Islet of Langerhans (tissue), 1 donor: ENCODE measurements at regions not wholly inside any gene's neighbourhood (a gene's known extent, or its start where the extent isn't known, plus 50 kb on each side); places are given as distances from the start of the nearest gene placed in this dataset.
A peak's percentile ranks its signal among the peaks of the same experiment; 100 is the strongest.

Experiments
- FAIRE-seq: peaks from one replicate; lab custom pipeline; 2011; peaks lifted over from hg19 to GRCh38; lab: Jason Lieb, UNC

DNA sequence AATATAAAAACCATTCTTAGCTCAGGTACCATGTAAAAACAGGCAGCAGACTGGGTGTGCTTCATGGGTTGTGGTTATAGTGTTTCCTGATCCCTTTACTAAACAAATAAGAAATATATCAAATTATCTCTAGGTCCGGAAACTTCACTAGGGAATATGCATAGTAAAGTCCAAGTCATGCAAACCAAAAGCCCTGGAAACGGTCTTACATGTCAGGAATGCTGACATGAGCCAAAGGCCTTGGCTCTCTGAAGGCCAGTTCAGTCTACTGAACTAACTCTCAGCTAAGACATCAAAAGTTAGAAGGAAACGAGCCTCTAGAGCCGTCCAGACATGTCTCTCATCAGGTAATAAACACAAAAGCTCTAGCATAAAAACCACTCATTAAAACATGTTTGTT is 778.9 kb upstream of the ZNF608 start:
- FAIRE-seq: no peak

DNA sequence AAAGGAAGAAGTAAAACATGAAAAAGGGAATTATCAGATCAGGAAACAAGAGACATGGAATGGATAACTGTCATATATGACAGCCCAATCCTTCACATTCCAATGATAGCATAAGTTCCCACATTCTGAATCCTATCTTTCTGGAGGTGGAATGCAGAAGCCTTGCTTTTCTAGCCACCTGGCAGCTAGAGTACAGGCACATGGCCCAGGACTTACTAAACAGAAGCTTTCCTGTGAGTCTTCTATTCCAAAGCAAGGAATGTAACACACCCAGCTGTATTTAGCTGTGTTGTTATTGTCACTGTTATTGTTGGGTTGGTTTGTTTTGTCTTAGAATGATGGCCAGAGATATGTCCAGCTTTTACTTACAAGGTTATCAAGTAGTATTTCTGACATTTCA is 780.5 kb upstream of the ZNF608 start:
- FAIRE-seq: no peak

DNA sequence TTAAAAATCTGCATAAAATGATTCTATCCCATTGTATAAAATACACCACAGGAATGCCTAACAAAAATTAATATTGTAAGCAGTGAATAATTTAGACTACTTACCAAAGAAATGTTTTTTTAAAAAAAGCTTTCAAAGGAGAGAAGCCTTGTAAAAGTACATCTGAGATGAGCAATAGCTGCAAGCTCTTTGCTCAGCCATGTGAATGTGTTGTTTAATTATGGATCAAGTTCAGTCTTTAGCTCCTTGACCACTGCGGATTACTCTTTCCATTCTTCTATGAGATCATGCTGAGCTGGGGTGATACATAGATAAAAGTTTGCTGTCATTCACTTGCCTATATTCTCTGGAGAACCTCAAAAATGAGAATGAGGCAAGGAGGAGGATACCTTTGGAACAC is 782.4 kb upstream of the ZNF608 start:
- FAIRE-seq: no peak

DNA sequence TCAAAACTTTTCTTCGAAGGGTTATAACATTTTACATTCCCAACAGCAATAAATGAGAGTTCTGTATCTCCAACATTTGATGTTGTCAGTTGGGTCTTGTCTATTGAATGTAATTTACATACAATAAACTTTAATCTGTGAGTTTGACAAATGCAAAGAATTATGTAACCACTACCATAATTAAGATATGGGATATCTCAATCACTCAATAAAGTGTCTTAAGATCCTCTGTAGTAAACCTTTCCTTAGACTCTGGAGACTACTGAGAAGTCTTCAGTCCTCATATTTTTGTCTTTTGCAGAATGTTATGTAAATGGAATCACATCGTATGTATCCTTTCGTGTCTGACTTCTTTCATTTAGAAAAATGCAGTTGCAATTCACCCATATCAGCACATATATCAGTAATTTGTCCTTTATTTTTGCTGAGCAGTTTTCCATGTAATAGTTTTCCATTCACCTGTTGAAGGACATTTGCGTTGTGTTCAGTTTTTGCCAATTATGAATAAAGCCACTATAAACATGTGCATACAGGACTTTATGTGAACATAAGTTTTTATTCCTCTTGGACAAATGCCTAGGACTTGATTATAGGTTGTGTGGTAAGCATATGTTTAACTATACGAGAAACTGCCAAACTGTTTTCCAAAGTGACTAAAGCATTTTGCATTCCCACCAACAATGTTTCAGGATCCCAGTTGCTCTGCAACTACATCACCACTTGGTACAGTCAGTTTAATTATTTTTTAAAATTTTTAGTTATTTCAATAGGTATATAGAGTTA is 784.6 kb upstream of the ZNF608 start:
- no peak for FAIRE-seq

DNA sequence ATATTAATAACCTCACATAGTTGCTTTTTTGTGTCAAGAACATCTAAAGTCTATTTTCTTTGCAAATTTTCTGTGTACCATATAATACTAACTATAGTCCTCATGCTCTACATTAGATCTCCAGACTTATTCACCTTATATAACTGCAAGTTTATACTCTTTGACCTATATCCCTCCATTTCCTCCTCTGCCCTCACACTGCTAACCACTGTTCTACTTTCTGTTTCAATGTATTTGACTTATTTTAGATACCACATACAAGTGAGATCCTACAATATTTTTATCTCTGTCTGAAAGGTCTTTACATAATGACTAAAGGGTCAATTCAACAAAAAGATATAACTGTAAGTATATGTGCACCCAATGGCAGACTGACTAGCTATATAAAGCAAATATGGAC is 789.7 kb upstream of the ZNF608 start:
- no peak for FAIRE-seq

DNA sequence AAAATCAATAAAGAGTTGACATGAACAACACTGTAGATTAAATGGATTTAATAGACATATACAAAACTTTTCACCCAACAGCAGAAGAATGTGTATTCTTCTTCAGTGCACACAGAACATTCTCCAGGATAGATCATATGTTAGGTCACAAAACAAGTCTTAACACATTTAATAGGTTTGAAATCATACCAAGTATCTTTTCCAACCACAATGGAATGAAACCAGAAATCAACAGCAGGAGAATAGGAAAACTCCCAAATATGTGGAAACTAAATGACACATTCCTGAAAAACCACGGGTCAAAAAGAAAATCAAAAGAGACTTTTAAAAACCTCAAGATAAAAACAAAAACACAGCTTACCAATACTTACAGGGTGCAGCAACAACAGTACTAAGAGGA is 790.1 kb upstream of the ZNF608 start:
- no peak for FAIRE-seq

DNA sequence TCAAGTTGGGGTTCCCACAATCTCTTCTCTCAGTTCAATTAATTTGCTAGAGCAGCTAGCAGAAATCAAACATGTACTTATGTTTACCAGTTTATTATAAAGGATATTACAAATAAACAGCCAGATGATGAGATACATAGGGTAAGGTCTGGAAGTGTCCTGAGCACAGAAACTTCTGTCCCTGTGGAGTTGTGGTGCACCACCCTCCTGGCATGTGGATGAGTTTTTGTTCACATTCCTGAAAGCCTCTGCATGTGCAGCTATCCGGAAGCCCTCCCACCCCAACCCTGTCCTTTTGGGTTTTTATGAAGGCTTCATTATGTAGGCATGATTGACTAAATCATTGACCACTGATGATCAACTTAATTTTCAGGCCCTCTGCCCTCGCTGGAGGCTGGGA is 791.2 kb upstream of the ZNF608 start:
- no peak for FAIRE-seq

DNA sequence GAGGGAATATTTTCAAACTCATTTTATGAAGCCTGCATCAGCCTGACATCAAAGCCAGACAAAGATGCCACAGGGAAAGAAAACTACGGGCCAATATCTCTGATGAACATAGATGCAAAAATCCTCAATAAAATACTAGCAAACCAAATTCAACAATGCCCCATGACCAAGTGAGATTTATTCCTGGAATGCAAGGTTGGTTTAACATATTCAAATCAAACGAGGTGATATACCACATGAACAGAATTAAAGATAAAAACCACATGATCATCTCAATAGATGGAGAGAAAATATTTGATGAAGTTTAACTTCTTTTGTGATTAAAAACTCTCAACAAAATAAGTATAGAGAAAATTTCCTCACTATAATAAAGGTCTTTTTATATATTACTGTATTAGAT is 792.0 kb upstream of the ZNF608 start:
- no peak for FAIRE-seq

DNA sequence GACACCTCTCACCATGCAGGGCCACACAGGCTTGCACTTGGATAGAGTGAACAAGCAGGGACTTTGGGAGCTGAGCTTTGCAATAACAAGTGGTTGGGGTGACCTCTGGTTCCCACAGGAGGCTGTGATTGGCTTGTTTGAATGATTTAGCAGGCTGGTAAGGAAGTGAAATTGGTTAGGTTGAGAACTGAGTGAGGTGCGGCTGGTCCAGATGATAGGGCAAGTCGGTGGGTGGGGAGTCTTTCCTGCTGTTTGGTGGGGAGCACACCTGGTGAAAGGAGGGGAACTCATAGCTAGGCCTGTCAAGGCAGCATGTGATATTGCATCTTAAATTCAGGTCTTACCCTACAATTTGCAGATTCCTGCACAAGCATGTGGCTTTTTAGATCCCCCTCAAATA is 794.6 kb upstream of the ZNF608 start:
- no peak for FAIRE-seq

DNA sequence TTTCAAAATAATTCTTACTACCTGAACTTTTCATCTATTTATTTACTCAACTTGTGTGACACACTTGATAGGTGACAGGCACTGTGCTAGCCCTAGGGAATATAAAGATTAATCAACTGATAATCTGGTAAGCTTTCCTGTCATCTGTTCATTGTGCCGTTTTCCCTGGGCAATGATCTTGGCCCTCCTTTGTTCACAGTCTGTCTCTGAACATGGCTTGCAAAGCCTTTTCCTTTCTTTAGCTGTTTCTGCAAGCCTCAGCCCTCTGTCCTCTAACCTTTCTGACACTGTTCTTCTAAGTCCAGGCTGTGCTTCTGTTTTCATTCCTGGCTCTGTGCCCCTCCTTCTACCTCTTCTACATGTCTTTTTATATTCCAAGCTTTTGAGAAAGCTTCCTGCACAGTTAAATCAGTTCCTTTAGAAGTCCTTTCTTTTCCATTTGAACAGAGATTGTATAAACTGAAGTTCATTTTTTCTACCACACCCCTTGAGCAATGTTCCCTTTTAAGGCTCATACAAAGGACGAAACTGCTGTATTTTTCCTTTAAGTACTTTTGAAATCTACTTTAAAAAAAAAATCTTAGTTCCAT is 803.0 kb upstream of the ZNF608 start:
- no peak for FAIRE-seq

DNA sequence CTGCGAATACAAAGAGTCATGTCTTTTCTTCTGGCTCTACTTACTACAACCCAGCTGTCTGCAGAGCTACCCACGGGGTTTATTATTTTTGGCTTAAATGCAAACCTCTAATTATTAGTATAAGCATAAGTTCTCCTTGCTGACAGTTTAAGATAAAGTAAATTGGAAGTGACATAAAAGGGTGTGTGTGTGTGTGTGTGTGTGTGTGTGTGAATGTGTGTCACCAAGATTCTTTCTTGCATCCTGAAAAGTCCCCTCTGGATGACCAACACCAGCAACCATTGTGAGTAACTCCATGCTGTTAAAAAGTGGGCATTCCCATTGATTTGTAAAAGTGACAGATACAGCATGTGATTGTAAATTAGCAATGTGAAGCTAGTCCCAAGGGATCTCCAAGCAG is 803.8 kb upstream of the ZNF608 start:
- FAIRE-seq: no peak

DNA sequence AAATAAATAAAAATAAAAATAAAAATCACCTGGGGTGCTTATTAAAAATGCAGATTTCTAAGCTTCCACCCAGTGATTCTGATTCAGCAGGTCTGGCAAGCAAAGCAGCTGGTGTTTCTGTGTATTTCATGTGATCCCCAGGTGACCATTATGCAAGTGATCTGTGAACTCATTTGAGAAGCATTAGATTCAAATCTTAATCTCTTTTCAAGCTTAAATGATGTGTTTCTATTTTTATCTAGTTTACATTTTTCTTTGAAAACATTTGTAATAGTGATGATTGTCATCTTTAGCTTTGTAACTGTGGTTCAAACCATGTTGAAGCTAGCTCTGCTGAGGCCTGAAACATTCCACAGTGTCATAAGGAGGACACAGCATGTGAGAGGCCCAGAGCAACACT is 804.8 kb upstream of the ZNF608 start:
- peak; percentile 87 for FAIRE-seq

DNA sequence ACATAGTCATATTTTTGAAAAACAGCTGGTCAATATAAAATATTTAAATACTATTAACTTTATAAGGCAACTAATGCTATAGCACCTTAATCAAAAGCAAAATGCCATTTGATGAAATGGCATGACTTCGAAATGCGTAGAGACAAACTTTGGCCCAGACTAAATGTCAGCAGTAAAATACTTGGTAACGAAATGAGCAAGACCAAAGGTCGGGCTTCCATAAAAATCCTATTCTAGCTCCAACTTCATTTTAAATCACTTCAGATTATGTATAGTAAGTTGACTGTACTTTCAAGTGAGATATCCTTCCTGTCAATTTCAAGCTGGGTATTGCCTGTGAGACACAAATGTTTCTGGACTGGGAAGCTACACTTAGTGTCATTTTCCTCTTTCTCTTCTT is 805.4 kb upstream of the ZNF608 start:
- no peak for FAIRE-seq

DNA sequence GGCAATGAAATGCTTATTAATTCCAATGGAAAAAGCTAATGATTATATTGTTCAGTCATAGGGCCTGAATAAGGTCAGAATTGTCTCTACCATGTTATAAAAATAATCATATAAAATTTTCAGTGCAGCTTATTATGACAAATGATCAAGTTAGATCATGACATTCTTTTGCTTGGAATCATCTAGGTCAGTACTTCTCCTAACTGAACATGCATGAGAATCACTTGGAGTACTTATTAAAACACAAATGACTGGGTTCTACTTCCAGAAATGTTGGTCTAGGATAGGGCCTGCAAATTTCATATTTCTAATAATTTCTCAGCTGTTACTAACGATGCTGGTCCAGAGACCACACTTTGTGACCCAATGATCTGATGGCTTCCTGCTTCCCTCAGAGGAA is 806.0 kb upstream of the ZNF608 start:
- FAIRE-seq: no peak

DNA sequence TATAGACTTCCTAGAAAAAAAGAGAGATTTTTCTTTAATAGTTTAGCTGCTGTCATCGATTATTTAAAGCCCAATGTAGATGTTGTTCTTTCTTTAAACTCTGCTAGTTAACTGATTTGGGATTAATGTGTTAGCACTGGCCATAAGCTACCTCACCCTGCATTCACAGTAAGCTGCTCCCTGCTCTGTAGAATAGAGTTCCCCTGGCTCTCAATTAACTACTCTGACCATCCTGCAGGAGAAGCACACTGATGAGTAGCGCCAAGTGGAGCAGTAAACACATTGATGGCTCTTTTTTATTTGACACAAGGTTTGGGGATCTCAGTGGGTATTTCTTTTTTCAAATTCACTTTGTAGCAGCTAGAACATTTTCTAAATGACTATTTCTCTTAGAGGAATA is 807.9 kb upstream of the ZNF608 start:
- FAIRE-seq: no peak

DNA sequence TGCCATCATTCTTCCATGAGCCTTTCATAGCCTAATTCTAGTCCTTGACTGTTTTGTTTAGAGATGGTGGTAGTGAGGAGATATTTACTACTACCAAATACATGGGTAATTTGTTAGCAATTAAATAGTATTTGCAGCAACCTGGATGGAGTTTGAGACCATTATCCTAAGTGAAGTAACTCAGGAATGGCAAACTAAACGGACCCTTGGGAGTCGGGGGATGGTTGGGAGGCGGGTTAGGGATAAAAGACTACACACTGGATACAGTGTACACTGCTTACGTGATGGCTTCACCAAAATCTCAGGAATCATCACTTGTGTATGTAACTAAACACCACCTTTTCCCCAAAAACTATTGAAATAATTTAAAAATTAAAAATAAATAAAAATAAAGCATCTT is 809.2 kb upstream of the ZNF608 start:
- no peak for FAIRE-seq

DNA sequence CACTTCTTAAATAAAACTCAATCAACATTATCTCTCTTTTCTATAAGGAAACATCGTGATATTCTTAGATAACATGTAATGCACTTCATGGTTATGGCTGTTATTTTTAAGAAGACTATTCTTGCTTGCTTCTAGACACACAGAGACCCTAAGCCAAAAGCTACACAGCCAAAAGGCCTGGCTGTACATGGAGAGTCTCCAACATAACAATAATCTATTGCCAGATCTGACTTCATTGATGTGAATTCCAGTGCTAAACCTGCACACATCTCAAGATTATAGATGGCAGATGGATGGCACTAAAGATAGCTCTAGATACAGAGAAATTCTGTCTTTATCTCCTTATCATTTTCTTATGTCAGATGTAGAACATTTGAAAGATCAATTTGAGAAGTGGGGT is 811.6 kb upstream of the ZNF608 start:
- FAIRE-seq: no peak

DNA sequence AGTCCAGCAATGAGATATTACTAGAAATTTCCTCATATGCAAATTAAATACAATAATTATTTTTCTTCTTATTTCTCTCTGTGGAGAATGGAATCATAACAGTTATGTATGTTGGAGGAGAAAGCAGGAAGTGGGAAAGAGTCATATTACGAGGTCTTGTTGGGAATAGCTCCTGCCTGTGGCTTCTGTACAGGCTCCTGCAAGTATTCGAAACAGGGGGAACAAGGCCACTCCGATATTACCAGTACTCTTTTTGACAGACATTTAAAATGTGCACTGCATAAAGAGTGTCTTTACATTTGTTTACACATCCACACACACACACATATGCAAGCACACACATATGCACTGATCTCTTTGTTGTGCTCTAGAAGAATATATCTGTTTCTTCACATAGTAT is 812.0 kb upstream of the ZNF608 start:
- no peak for FAIRE-seq

DNA sequence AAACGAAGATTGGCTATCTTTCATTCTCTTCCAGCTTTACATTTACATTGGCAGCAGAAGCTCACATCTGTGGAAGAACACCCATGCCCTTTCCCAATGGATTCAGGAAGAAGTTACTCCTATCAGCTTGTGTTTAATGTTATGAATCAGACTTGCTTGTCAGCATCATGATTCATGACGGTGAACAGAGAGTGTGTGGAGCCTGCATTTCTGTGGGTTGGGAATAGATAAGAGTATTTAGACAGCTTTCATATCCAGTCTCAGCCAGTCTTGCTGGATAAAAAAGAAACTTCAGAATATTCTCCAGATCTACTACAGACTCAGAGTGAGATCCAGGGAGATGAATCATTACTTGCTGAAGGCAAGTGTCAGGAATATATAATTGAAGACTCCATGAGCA is 812.9 kb upstream of the ZNF608 start:
- peak; percentile 91 for FAIRE-seq

DNA sequence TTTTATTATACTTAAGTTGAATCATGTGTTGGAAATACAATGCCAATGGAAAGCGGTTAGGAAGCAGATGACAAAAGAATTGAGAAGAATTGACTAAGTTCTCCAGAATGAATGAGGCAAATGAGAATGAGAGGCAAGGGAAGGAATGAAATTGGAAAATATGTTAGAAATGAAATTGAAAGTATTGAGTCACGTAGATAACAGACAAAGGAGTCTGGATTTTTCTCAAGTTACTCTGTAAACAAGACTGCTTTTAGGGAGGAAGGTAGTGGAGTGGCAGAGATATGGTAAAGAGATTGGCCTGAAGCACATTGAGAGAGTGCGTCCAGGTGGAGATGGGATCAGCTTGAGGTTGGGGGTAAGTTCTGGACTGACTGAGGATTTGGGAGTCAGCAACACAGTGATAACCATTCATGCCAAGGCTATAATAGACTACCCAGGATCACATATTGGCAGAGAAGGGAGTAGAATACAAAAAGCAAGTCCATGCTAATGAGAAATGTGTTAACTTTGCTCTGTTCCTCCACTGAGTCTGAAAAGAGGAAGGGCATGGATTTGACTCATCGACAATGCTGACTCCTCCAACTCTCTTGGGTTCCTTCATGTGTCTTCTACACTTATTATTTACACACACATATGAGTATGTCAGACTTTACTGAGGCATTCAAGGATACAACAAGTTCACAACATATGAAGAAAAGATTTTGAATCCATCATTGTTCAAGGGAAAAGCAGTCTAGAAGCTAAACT is 814.2 kb upstream of the ZNF608 start:
- FAIRE-seq: no peak

DNA sequence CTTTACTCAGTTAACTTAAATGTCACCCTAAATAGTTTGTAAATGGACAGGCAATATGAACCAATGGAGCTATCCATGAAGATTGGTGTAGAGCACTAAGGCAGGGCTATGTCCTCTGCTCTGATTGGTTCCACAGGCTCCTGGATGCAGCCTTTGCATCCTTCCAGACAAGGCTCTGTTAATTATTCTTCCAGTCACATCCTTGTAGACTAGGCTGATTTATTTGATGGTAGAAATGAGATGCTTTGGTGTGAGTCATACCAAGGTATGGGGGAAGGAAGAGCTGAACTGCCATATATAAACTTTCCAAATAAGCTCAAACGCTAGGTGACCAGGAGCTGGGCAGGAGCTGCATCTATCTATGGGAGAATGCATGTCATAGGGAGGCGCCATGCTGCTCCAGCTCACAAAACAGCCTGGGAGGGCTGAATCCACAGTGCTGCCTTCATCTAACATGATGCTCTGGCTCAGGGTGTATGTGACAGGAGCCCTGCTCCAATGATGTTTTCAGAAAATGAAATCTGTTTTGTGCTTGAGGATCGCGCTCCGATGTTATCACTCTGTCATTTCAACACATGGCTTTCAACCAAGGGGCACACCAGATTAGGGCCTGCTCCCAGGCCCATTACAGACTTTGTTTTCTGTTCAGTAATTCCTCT is 818.0 kb upstream of the ZNF608 start:
- FAIRE-seq: no peak

DNA sequence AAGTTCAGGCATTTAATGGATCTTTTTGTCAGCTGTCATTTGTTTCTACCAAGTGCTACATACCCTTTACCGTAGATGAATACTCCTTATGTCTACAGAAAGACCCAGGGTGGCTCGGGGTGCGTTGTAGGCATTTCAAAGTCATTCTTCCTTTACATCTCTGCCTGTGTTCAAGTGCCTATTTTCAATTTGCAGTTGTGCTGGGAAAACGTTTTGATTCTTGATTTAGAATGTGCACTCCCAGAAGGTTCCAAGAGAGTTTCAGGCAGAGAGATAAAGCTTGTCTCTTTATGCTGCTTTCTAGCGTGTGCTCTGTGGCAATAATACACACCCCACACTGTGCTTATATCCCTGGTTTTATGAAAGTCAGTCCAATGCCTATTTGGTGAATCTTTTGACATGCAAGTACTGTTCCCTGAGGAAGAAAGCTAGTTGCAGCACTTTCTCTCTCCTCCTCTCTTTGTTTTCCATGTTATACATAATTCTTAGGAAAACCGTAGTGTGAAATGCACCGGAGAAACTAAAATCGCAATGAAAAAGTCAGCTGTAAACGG is 828.1 kb upstream of the ZNF608 start:
- FAIRE-seq: no peak
